ENCODE measurements at regions not wholly inside any gene's neighbourhood (a gene's known extent, or its start where the extent isn't known, plus 50 kb on each side); places are given as distances from the start of the nearest gene placed in this dataset.

- DNase-seq (ENCODE audit: extremely low read depth, low read depth) = no peak
Observed at GRCh38 chr13:78341032-78341431, 262.3 kb downstream of the POU4F1 start.

- no peak for DNase-seq (ENCODE audit: extremely low read depth, low read depth)
Observed at GRCh38 chr13:78339927-78340326, 263.4 kb downstream of the POU4F1 start.

DNA sequence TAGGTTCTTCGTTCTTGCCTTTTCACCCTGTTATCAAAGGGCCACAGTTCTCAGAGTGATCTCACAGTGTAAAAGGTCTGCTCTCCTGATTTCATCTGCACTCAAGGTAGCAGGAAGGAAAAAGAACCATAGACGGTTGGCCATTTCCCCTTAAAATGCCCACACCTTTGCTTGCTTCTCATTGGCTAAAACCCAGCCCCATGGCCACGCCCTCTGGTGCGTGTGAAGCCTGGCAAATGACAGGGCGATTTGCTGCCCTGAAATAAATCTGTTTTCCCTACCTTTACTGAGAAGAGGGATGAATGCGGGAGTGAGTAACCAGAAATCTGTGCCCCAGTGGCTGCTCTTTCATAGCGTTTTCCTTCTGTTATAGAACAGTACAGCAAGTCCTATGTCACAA lies 269.3 kb downstream of the POU4F1 start:
- no peak for DNase-seq (ENCODE audit: extremely low read depth, low read depth)

DNA sequence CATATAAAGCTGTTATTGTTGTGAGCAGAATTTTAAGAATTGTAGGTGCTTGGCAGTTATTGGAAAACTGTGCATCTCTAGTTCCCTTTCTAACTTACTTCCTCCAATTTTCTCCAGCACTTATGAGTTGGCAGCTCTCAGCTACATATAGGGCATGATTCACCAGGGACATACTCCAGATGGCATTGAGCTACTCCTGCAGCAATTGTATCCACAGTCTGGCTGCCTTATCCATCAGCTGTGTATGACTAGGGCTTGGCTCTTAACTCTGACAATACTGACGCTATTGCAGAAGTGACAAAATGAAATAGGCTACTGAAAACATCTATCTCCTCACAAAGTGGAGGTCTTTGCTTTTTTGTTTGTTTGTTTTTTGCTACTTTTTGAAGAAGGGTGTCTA lies 276.7 kb downstream of the POU4F1 start:
- no peak for DNase-seq (ENCODE audit: extremely low read depth, low read depth)

GRCh38 chr13:78325585-78325984 lies 277.8 kb downstream of the POU4F1 start:
- no peak for DNase-seq (ENCODE audit: extremely low read depth, low read depth)

DNA sequence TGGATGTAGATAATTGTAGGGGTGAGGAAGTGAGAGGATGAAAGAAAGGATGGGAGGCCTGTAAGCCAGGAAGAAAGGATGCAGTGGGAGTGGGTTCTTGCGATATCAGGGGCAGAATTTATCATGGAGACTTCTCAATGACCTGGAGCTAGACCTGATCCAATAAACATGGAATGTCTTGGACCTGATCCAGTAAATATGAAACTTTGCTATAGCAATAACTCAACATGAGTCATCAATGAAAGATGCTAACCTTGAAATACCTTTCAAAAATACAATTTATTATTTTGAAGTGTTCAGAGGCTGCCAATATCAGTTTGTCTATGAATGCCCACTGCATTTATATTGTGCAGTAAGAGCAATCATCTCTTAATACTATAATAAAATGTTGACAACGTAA lies 279.5 kb downstream of the POU4F1 start:
- DNase-seq (ENCODE audit: extremely low read depth, low read depth) = no peak

- DNase-seq (ENCODE audit: extremely low read depth, low read depth) = no peak
Observed at GRCh38 chr13:78323040-78323439, 280.3 kb downstream of the POU4F1 start.

GRCh38 chr13:78319101-78319627 lies 284.2 kb downstream of the POU4F1 start:
- no peak for DNase-seq (ENCODE audit: extremely low read depth, low read depth)

DNA sequence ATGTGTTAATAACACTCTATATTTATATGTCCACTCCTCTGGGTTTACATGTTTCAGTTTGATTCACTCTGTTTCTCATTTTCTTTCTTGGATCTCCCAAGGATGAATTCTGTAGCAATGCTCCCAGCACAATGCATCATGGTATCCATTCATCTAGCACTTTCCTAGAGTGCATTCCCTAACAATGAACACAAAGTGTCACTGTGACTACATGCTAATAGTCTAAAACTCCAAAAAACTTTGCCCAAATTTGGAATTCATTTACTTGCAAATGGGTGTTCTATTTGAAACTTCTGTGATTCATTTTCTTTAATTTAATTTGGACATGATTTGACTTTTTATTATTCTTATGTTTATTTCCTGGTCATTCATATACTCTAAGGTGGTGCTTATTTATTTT lies 286.3 kb downstream of the POU4F1 start:
- DNase-seq (ENCODE audit: extremely low read depth, low read depth) = no peak

DNA sequence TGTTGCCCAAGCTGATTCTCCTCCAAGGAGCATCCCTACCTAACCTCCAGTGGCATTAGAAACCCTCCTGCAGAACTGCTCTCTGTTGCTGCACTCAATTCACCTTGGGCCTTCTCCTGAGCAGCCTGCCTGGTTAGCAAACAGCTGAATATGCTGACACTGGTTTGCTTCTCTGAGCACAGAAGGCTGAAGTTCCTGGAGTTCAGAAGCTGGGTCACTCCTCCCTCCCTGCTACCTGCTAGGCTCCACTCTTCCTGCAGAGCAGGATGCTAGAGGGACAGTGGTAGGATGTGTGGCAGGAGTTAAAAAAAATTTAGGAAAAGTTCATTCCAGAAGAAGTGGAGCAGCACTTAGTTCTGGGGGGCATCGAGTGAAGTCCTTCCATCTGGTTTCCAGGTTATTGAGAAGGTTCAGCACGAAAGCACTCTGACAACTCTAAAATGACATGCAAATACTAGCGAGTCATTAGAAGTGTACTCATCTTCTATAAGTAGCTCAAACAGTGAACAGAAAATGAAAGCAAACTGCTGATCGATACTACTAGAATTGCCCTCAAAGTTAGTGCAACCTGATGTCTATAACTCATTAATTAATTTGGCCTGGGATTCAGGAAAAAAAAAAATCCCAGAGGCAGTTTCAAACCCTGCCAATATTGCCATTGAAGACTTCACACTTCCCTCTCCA lies 293.7 kb downstream of the POU4F1 start:
- DNase-seq (ENCODE audit: extremely low read depth, low read depth) = no peak

- DNase-seq (ENCODE audit: extremely low read depth, low read depth) = no peak
Observed at GRCh38 chr13:78306519-78307206, 296.7 kb downstream of the POU4F1 start.

DNA sequence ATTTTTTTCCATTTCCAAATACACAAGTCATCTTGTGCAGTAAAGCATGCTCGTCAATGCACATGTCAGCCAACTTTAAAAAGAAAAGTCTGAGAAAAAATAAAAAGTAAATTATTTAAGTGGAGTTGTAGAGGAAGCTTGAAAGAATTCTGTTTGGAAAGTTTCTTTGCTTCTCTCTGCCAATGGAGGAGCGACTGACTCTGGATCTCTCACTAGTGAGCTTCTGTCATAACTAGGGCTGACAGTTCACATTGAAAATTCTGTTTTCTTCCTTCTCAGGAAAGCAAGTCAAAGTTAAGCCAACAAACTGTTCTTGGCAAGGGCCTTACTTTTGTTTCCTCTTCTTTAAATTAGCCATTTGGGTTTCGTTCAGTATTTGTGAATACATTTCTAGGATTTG lies 298.2 kb downstream of the POU4F1 start:
- DNase-seq (ENCODE audit: extremely low read depth, low read depth) = no peak

DNA sequence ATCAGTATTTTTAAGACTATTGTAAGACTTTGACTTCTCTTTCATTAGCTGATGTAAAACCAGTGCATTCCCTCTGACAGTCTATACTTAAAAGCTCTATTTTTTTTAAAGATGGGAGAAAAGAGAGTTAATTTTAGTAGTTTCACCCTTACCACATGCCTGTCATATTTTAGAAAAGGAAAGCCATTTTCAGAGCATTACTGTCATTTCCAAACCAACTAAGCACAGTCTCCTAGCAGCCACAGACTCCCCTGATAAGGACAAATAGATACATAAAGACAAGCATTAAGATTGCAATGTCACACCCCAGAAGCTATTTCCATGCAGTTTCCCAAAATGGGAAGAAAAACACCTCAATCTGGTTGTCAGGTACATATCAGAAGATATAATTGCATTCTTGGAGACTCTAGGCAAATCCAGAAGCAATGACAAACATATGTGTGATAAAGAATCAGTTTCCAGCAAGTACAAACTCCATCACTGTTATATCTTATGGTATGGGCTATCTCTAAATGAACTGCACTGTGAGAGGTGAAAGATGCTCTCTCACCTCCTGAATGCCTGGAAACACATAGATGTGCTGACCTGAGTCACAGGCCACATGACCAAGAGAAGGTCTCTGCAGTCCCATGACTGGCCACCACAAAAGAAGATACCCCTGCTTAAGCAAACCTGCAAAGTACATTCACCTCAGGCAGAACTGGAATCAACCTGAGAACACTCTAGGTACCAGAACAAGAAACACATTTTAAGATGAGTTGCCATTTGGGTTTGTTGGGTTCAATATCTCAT lies 303.3 kb downstream of the POU4F1 start:
- no peak for DNase-seq (ENCODE audit: extremely low read depth, low read depth)

- no peak for DNase-seq (ENCODE audit: extremely low read depth, low read depth)
Observed at GRCh38 chr13:78298657-78299056, 304.7 kb downstream of the POU4F1 start.

DNA sequence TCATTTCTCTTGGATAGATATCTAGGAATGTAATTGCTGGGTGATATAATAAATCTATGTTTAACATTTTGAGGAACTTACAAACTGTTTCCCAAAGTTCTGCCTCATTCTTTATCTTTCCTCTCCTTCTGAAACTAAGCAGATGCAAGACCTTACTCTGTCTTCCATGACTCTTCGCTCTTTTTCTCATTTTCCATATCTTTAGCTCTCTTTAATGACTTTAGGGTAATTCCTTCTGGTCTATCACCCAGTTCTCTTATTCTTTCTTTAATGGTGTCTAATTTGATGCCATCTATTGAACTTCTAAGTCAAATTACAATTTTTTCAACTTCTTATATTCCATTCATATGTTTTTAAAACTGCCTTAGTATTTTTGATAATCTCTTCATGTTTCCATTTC lies 316.6 kb downstream of the POU4F1 start:
- DNase-seq (ENCODE audit: extremely low read depth, low read depth) = no peak

- DNase-seq (ENCODE audit: extremely low read depth, low read depth) = no peak
Observed at GRCh38 chr13:78265098-78265497, 338.3 kb downstream of the POU4F1 start.

DNA sequence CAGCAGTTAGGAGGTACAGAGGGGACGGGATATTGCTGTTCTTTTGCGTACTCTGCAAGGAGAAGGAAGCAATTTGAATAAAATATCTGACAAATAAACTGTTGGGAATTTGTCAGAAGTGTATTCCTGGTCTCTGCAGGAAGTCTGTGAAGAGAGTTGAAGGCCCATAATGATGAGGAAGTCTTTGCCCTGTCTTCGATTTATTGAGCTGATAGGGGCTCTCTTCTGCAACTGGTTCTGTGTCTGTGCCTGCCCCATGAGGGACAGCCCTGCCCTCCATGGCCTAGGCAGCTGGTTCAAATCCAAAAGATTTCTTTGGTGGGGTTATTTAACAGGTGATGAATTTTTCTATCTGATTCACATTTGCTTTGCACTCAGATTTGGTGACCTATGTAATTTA lies 339.7 kb upstream of the EDNRB start:
- no peak for DNase-seq (ENCODE audit: extremely low read depth, low read depth)

GRCh38 chr13:78256484-78256883 lies 337.9 kb upstream of the EDNRB start:
- no peak for DNase-seq (ENCODE audit: extremely low read depth, low read depth)

GRCh38 chr13:78254113-78254512 lies 335.5 kb upstream of the EDNRB start:
- DNase-seq (ENCODE audit: extremely low read depth, low read depth) = no peak

DNA sequence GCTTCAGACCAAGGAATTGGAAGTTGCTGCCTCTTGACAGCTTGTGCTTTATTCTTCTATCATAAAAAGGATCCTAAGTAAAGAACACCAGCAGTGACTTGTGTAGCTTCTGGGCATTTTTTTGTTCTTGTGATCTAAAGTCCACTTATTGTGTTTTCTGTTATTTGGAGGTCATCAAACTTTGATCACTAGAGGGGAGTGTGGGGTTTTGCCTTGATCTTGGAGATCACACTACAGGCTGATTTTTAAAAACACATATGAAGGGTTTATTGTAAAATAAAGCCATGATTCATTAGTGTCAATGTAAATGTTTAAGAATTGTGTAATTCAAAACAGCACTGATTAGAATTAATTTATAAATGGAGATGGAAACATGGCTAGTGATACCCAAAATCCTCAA lies 328.7 kb upstream of the EDNRB start:
- DNase-seq (ENCODE audit: extremely low read depth, low read depth) = no peak

DNA sequence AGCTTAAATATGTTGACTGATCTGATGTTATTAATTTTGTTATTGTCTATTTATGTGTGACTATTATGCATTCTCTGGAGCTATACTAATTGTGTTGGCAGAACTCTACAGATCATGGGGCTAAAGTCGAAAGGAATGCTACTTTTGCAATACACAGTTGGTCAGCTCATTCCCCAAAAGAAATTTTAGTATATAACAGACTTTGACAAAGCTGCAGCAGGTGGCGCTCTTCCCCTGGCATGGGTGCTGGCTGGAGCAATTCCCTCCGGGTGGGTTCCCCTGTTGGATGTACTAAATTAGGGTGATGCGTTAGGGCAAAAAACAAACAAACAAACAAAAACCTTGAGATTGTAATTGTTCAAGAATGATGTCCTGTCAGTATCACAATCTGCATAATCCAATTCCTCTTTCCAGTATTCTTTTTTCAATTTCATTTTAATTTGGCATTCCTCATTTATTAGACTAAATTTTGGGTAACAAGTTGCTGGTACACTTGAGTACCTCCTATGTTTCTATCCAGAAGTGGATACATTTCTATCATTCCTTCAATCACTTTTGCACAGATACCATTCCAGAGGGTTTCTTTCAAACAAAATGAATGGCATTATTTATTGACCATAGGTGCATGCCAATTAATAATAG lies 322.8 kb upstream of the EDNRB start:
- DNase-seq (ENCODE audit: extremely low read depth, low read depth) = peak; percentile 27

All from NCI-H460 (cell line).